CD4-positive, alpha-beta T cell treated with Interleukin-15 for 1 hour (primary cell): ENCODE measurements at regions not wholly inside any gene's neighbourhood (a gene's known extent, or its start where the extent isn't known, plus 50 kb on each side); places are given as distances from the start of the nearest gene placed in this dataset.

ENCODE experiments used
- DNase-seq: peaks from one replicate; pipeline ENCODE4 v3.0.0-alpha.2; 2020

GRCh38 chr5:167892352-167893115, 398.9 kb upstream of the WWC1 start:
- no peak for DNase-seq

- DNase-seq: no peak
These were observed 398.2 kb upstream of the WWC1 start for GRCh38 chr5:167893271-167893670.

GRCh38 chr5:167894631-167895472, 396.6 kb upstream of the WWC1 start:
- DNase-seq: no peak

- no peak for DNase-seq
These were observed 395.4 kb upstream of the WWC1 start for GRCh38 chr5:167895899-167896659.

- DNase-seq: no peak
These were observed 394.6 kb upstream of the WWC1 start for GRCh38 chr5:167896814-167897213.

- no peak for DNase-seq
These were observed 394.1 kb upstream of the WWC1 start for GRCh38 chr5:167897371-167897770.

GRCh38 chr5:167898361-167899042, 392.9 kb upstream of the WWC1 start:
- DNase-seq: no peak

GRCh38 chr5:167899490-167900070, 391.9 kb upstream of the WWC1 start:
- no peak for DNase-seq

- no peak for DNase-seq
These were observed 391.0 kb upstream of the WWC1 start for GRCh38 chr5:167900340-167900935.

- DNase-seq: no peak
These were observed 389.1 kb upstream of the WWC1 start for GRCh38 chr5:167902298-167902697.

GRCh38 chr5:167903243-167903642, 388.2 kb upstream of the WWC1 start:
- no peak for DNase-seq

- DNase-seq: no peak
These were observed 387.8 kb upstream of the WWC1 start for GRCh38 chr5:167903659-167904058.

GRCh38 chr5:167905919-167906853, 385.3 kb upstream of the WWC1 start:
- DNase-seq: no peak

- DNase-seq: no peak
These were observed 382.8 kb upstream of the WWC1 start for GRCh38 chr5:167908606-167909005.

- no peak for DNase-seq
These were observed 378.3 kb upstream of the WWC1 start for GRCh38 chr5:167912941-167913665.

GRCh38 chr5:167915237-167915636, 376.2 kb upstream of the WWC1 start:
- DNase-seq: no peak

GRCh38 chr5:167916261-167916691, 375.2 kb upstream of the WWC1 start:
- no peak for DNase-seq

- no peak for DNase-seq
These were observed 374.7 kb upstream of the WWC1 start for GRCh38 chr5:167916706-167917105.

GRCh38 chr5:167918184-167918812, 373.1 kb upstream of the WWC1 start:
- no peak for DNase-seq
